NOMO-1 treated with dmso at 0.1 percent for 144 hours (cell line): ENCODE measurements at regions not wholly inside any gene's neighbourhood (a gene's known extent, or its start where the extent isn't known, plus 50 kb on each side); places are given as distances from the start of the nearest gene placed in this dataset.

Experiments
- DNase-seq: peaks from one replicate; lab custom pipeline; 2025; ENCODE audit not compliant: unreplicated experiment; lab: John Stamatoyannopoulos, UW

- DNase-seq, result no peak
Measured at GRCh38 chr20:40806929-40807820, 118.1 kb upstream of the MAFB start.

- DNase-seq, result no peak
Measured at GRCh38 chr20:40807821-40808170, 118.8 kb upstream of the MAFB start.

GRCh38 chr20:40808936-40809335 is 119.9 kb upstream of the MAFB start:
- no peak for DNase-seq

GRCh38 chr20:40809361-40809760 is 120.3 kb upstream of the MAFB start:
- DNase-seq, result no peak

- DNase-seq, result no peak
Measured at GRCh38 chr20:40810332-40811000, 121.4 kb upstream of the MAFB start.

GRCh38 chr20:40811004-40811403 is 122.0 kb upstream of the MAFB start:
- DNase-seq, result no peak

GRCh38 chr20:40811660-40812414 is 122.8 kb upstream of the MAFB start:
- no peak for DNase-seq

GRCh38 chr20:40812415-40812925 is 123.4 kb upstream of the MAFB start:
- DNase-seq, result no peak

- no peak for DNase-seq
Measured at GRCh38 chr20:40813029-40813431, 124.0 kb upstream of the MAFB start.

- DNase-seq, result no peak
Measured at GRCh38 chr20:40813708-40814630, 124.9 kb upstream of the MAFB start.

GRCh38 chr20:40814631-40814960 is 125.6 kb upstream of the MAFB start:
- no peak for DNase-seq

GRCh38 chr20:40815156-40816038 is 126.4 kb upstream of the MAFB start:
- no peak for DNase-seq

- no peak for DNase-seq
Measured at GRCh38 chr20:40816039-40816352, 127.0 kb upstream of the MAFB start.

- DNase-seq, result no peak
Measured at GRCh38 chr20:40821429-40821828, 132.4 kb upstream of the MAFB start.

GRCh38 chr20:40826699-40827098 is 137.7 kb upstream of the MAFB start:
- DNase-seq, result no peak

- no peak for DNase-seq
Measured at GRCh38 chr20:40835321-40835720, 146.3 kb upstream of the MAFB start.

- DNase-seq, result no peak
Measured at GRCh38 chr20:40838509-40838908, 149.5 kb upstream of the MAFB start.

GRCh38 chr20:40843251-40843650 is 154.2 kb upstream of the MAFB start:
- no peak for DNase-seq

GRCh38 chr20:40844332-40844731 is 155.3 kb upstream of the MAFB start:
- DNase-seq, result no peak

GRCh38 chr20:40848096-40848495 is 159.1 kb upstream of the MAFB start:
- no peak for DNase-seq
